HG03175 (cell line): ENCODE measurements at regions not wholly inside any gene's neighbourhood (a gene's known extent, or its start where the extent isn't known, plus 50 kb on each side); places are given as distances from the start of the nearest gene placed in this dataset.

Experiments
- ATAC-seq: cut with Tn5 transposase; IDR thresholded peaks from one replicate; pipeline ENCODE4 v1.9.1; 2021; ENCODE audit warnings: mild to moderate bottlenecking, moderate library complexity; ENCODE audit not compliant: unreplicated experiment

GRCh38 chr10:4017336-4017735 lies 232.3 kb upstream of the KLF6 start:
- no peak for ATAC-seq

- no peak for ATAC-seq
Measured at GRCh38 chr10:4016214-4016740, 231.3 kb upstream of the KLF6 start.

GRCh38 chr10:4013651-4014121 lies 228.7 kb upstream of the KLF6 start:
- peak; percentile 77 for ATAC-seq

GRCh38 chr10:4012848-4013247 lies 227.8 kb upstream of the KLF6 start:
- no peak for ATAC-seq

GRCh38 chr10:4011136-4011812 lies 226.3 kb upstream of the KLF6 start:
- ATAC-seq = no peak

- ATAC-seq = no peak
Measured at GRCh38 chr10:4008676-4009382, 223.8 kb upstream of the KLF6 start.

GRCh38 chr10:4007771-4008170 lies 222.8 kb upstream of the KLF6 start:
- ATAC-seq = no peak

- ATAC-seq = no peak
Measured at GRCh38 chr10:4006858-4007257, 221.8 kb upstream of the KLF6 start.

- ATAC-seq = no peak
Measured at GRCh38 chr10:4006051-4006450, 221.0 kb upstream of the KLF6 start.

- ATAC-seq = no peak
Measured at GRCh38 chr10:4004990-4005389, 220.0 kb upstream of the KLF6 start.

GRCh38 chr10:4004144-4004543 lies 219.1 kb upstream of the KLF6 start:
- ATAC-seq = no peak

GRCh38 chr10:4003348-4003973 lies 218.5 kb upstream of the KLF6 start:
- no peak for ATAC-seq

- no peak for ATAC-seq
Measured at GRCh38 chr10:4001811-4002210, 216.8 kb upstream of the KLF6 start.

GRCh38 chr10:3999642-4000041 lies 214.6 kb upstream of the KLF6 start:
- no peak for ATAC-seq

GRCh38 chr10:3996697-3997096 lies 211.7 kb upstream of the KLF6 start:
- no peak for ATAC-seq

- ATAC-seq = no peak
Measured at GRCh38 chr10:3995302-3996210, 210.5 kb upstream of the KLF6 start.

- ATAC-seq = no peak
Measured at GRCh38 chr10:3992382-3993178, 207.6 kb upstream of the KLF6 start.

GRCh38 chr10:3990307-3990706 lies 205.3 kb upstream of the KLF6 start:
- no peak for ATAC-seq

GRCh38 chr10:3987143-3987974 lies 202.3 kb upstream of the KLF6 start:
- no peak for ATAC-seq
